Tibial nerve (tissue), 4 donors: ENCODE measurements at regions not wholly inside any gene's neighbourhood (a gene's known extent, or its start where the extent isn't known, plus 50 kb on each side); places are given as distances from the start of the nearest gene placed in this dataset.
"Not testable (repeated sequence)": the region's sequence is repeated elsewhere in the genome, so short reads cannot be mapped to it uniquely, and the experiment has no call there.

Source experiments
- DNase-seq, 2 donors: peaks; one replicate each; pipeline ENCODE4 v3.0.0-alpha.2; 2019; ENCODE audit warnings: low spot score in 2 of 2
- H3K27ac ChIP-seq, 4 donors: fragments of 200-600 bp; sonication (generic) in 3 of 4; one replicate each; pipeline ENCODE4 v1.5.1; 2017 to 2019; ENCODE audit warnings: mild to moderate bottlenecking in 1 of 4
- H3K27me3 ChIP-seq, 2 donors: fragments of 200-600 bp; sonication (generic) in 1 of 2; one replicate each; pipeline versions ENCODE4 v1.5.1 to v1.6.0; 2017 to 2019
- H3K36me3 ChIP-seq, 3 donors: fragments of 200-600 bp; sonication (generic); one replicate each; pipeline ENCODE4 v1.5.1; 2018 to 2019
- H3K4me1 ChIP-seq, 4 donors: fragments of 200-600 bp; sonication (generic) in 3 of 4; one replicate each; pipeline ENCODE4 v1.5.1; 2017 to 2019
- H3K4me3 ChIP-seq, 4 donors: fragments of 200-600 bp; sonication (generic) in 3 of 4; one replicate each; pipeline ENCODE4 v1.5.1; 2017 to 2019; ENCODE audit warnings: mild to moderate bottlenecking in 1 of 4, moderate library complexity in 1 of 4
- H3K9me3 ChIP-seq, 4 donors: fragments of 200-600 bp; sonication (generic) in 3 of 4; one replicate each; pipeline ENCODE4 v1.5.1; 2017 to 2019
- CTCF ChIP-seq, 5 experiments: fragments of 200-600 bp in 3 of 5; fragments of 450-650 bp in 2 of 5; sonication (generic) in 3 of 5; IDR thresholded peaks; one replicate each; pipeline ENCODE4 v1.5.1; 2016 to 2019; ENCODE audit warnings: antibody characterized with exemption in 5 of 5, mild to moderate bottlenecking in 3 of 5, moderate library complexity in 2 of 5
- EP300 ChIP-seq, 2 donors: sonication (generic); formaldehyde crosslinking; IDR thresholded peaks; one replicate each; pipeline ENCODE4 v1.6.1; 2017; ENCODE audit warnings: antibody characterized with exemption in 2 of 2, mild to moderate bottlenecking in 1 of 2
- POLR2A ChIP-seq, 2 donors: fragments of 450-650 bp; IDR thresholded peaks; one replicate each; pipeline ENCODE4 v1.6.1; 2017; ENCODE audit warnings: antibody characterized with exemption in 2 of 2, mild to moderate bottlenecking in 2 of 2, moderate library complexity in 2 of 2
- WGBS, 2 donors: methylation state at CpG; one replicate each; pipeline ENCODE4 v1.1.5; 2018; 5-methylcytosine and 5-hydroxymethylcytosine counted together

DNA sequence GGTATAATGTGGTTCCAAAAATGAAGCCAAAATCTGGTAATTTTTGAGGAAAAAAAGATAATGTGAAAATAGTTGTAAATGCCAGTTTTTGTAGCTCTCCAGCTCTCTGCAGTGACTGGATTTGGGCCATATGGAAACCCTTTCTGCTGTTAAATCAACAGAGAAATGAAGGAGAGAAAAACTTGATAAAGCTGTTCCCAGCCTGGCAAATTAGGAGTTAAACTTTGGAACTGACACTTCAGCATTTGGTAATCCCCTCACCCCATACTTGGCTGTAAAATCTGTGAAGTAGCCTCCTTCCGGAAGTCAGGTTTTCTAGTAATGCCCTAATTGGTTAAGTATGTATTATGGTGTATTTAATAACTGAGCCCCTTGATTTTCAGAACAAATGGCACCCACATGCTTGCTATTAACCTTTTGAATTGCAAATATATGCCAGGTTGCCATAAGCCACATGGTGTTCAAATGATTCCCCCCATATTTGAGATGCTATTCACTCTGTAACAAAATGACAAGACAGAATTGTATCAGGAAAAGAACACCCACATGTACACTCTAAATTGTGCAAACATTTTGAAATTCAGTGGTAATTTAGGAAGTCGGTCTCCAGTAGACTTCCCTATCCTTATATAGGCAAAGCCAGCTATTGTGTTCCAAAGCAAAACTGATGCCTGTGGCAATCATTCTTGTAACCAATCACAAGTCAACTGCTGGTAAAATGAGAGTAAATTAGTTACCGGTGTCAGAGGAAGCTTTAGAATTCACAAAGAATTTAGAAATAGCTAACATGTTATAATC lies 96.3 kb upstream of the ADAMTS3 start:
- no peak overlapping the region for H3K4me3 ChIP-seq
- H3K36me3 ChIP-seq: no peaks in the 10 kb centered on the region
- DNase-seq: no peak
- no peaks in the 10 kb centered on the region for H3K27me3 ChIP-seq
- H3K4me1 ChIP-seq: no peaks in the 10 kb centered on the region
- WGBS, 2 donors: 36 to 47% methylated on average over 3 of the region's 3 CpGs
- no peak overlapping the region for H3K27ac ChIP-seq
- TF ChIP-seq EP300 (IDR thresholded peaks at IDR 0.05) (no peak), CTCF (IDR thresholded peaks at IDR 0.05) (no peak)
- H3K9me3 ChIP-seq: no peaks in the 10 kb centered on the region

GRCh38 chr4:72663828-72664227 lies 94.8 kb upstream of the ADAMTS3 start:
- Histone ChIP-seq H3K27me3 (no peaks in the 10 kb centered on the region), H3K9me3 (no peaks in the 10 kb centered on the region), H3K27ac (no peak overlapping the region), H3K4me1 (no peaks in the 10 kb centered on the region), H3K36me3 (no peaks in the 10 kb centered on the region), H3K4me3 (no peak overlapping the region)
- TF ChIP-seq CTCF (IDR thresholded peaks at IDR 0.05): no peak
- 34% methylated on average over 4 of the region's 4 CpGs for WGBS, 2 donors
- no peak for DNase-seq

DNA sequence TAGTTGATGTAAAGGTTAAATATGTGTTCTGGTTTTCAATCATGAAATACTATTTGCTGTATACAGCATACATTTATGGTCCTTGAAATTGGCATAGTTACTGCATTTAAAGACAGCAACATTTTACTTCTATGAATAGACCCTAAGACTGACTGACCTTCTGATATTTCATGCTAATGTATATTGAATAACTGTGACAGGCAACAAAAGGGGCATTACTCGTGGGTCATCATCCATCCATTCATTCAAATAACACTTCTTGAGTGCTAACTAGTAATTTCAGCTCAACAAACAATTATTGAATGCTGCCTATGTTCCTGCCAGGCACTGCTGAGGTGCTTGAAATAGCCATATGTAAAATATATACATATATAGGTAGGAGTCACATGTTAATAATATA lies 92.8 kb upstream of the ADAMTS3 start:
- TF ChIP-seq POLR2A (IDR thresholded peaks at IDR 0.05) (no peak), EP300 (IDR thresholded peaks at IDR 0.05) (no peak), CTCF (IDR thresholded peaks at IDR 0.05) (no peak)
- H3K4me3 ChIP-seq: no peak overlapping the region
- 44 to 45% methylated on average over 1 of the region's 1 CpG for WGBS, 2 donors
- H3K4me1 ChIP-seq: no peaks in the 10 kb centered on the region
- H3K27me3 ChIP-seq: no peaks in the 10 kb centered on the region
- H3K27ac ChIP-seq: no peak overlapping the region
- no peaks in the 10 kb centered on the region for H3K9me3 ChIP-seq
- H3K36me3 ChIP-seq: no peaks in the 10 kb centered on the region
- no peak for DNase-seq

DNA sequence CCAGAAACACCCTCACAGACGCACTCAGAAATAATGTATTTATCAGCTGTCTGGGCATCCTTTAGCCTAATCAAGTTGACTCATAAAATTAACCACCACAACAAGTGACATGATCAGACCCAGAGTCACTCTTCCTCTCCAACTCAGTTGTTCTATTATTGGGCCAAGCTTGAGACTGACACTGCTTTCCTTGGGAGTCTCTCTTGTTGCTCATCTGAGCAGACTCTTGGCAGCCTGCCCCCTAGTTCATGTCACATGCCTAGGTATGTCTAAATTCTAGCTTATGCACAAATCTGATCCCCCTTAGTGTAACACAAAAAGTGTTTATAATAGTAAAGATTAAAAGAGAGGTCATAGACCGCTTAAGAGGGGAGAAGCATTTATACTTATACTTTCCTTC lies 72.6 kb upstream of the ADAMTS3 start:
- 81 to 85% methylated on average over 2 of the region's 2 CpGs for WGBS, 2 donors
- TF ChIP-seq CTCF (IDR thresholded peaks at IDR 0.05) (no peak), POLR2A (IDR thresholded peaks at IDR 0.05) (no peak), EP300 (IDR thresholded peaks at IDR 0.05) (no peak)

DNA sequence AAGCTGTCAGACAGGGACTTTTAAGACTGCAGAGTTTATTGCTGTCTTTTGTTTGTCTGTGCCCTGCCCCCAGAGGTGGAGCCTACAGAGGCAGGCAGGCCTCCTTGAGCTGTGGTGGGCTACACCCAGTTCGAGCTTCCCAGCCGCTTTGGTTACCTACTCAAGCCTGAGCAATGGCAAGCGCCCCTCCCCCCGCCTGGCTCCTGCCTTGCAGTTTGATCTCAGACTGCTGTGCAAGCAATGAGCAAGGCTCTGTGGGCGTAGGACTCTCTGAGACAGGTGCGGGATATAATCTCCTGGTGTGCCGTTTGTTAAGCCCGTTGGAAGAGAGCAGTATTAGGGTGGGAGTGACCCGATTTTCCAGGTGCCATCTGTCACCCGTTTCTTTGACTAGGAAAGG lies 67.8 kb upstream of the ADAMTS3 start:
- H3K9me3 ChIP-seq: peaks cover 0 to 12% (median 3%) of the 10 kb centered on the region in 4 donors
- not testable (repeated sequence) for H3K27ac ChIP-seq, H3K36me3 ChIP-seq, H3K27me3 ChIP-seq, H3K4me1 ChIP-seq, DNase-seq, H3K4me3 ChIP-seq
- WGBS, 2 donors: 94 to 99% methylated on average over 8 to 10 of the region's 10 CpGs

More for the DNA sequence above, 72.6 kb upstream of the ADAMTS3 start:
- Histone ChIP-seq H3K36me3 (no peaks in the 10 kb centered on the region), H3K9me3 (peaks cover 0 to 8% (median 3%) of the 10 kb centered on the region in 4 donors), H3K4me3 (no peak overlapping the region), H3K27me3 (no peaks in the 10 kb centered on the region), H3K4me1 (no peaks in the 10 kb centered on the region), H3K27ac (no peak overlapping the region)
- DNase-seq: no peak

DNA sequence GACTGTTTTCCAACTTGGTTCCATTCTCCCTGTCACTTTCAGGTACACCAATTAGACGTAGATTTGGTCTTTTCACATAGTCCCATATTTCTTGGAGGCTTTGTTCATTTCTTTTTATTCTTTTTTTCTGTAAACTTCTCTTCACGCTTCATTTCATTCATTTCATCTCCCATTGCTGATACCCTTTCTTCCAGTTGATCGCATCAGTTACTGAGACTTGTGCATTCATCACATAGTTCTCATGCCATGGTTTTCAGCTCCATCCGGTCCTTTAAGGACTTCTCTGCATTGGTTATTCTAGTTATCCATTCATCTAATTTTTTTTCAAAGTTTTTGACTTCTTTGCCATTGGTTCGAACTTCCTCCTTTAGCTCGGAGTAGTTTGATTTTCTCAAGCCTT lies 66.9 kb upstream of the ADAMTS3 start:
- H3K27ac ChIP-seq, H3K4me1 ChIP-seq, DNase-seq, H3K27me3 ChIP-seq, H3K36me3 ChIP-seq, H3K4me3 ChIP-seq: not testable (repeated sequence)
- WGBS, 2 donors: 89 to 92% methylated on average over 6 of the region's 6 CpGs
- peaks cover 0 to 12% (median 3%) of the 10 kb centered on the region in 4 donors for H3K9me3 ChIP-seq

DNA sequence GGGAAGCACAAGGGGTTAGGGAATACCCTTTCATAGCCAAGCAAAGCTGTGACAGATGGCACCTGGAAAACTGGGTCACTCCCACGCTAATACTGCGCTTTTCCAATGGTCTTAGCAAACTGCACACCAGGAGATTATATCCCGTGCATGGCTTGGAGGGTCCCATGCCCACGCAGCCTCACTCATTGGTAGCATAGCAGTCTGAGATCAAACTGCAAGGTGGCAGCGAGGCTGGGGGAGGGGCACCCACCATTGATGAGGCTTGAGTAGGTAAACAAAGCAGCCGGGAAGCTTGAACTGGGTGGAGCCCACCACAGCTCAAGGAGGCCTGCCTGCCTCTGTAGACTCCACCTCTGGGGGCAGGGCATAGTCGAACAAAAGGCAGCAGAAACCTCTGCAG lies 63.2 kb upstream of the ADAMTS3 start:
- not testable (repeated sequence) for H3K36me3 ChIP-seq, H3K27me3 ChIP-seq, H3K4me3 ChIP-seq, H3K27ac ChIP-seq, DNase-seq, H3K4me1 ChIP-seq
- 85 to 89% methylated on average over 5 to 7 of the region's 7 CpGs for whole genome bisulfite sequencing, 2 donors
- peaks cover 0 to 11% (median 3%) of the 10 kb centered on the region in 4 donors for H3K9me3 ChIP-seq
